Stimulated activated CD8-positive, alpha-beta memory T cell treated with anti-CD3 and anti-CD28 coated beads, Interleukin-12 subunit alpha, Interleukin-12 subunit beta, amount 100 ng/mL, for 4 hours (primary cell): ENCODE measurements at regions not wholly inside any gene's neighbourhood (a gene's known extent, or its start where the extent isn't known, plus 50 kb on each side); places are given as distances from the start of the nearest gene placed in this dataset.

Experiments
- DNase-seq: peaks from one replicate; pipeline ENCODE4 v3.0.0-alpha.2; 2020; ENCODE audit warnings: low read depth

DNA sequence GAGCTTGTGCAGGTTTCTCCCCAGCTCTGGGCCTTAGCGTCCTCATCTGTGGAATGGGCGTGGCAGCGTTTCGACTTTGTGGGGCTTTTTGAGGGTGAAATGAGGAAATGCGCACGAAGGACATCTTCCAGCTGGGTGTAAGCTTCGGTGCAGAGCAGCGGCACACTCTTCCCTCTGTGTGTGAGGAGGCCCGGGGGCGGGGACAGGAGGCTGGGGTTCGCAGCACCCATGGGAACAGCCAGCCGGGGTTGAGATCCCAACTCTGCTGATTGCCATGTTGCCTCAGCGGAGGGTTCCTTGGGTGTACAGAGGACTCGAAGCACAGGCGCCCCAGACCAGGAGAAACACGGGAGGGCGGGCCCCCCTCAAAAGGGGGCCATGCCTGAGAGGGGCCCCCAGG lies 265.6 kb downstream of the NSG2 start:
- DNase-seq: no peak

DNA sequence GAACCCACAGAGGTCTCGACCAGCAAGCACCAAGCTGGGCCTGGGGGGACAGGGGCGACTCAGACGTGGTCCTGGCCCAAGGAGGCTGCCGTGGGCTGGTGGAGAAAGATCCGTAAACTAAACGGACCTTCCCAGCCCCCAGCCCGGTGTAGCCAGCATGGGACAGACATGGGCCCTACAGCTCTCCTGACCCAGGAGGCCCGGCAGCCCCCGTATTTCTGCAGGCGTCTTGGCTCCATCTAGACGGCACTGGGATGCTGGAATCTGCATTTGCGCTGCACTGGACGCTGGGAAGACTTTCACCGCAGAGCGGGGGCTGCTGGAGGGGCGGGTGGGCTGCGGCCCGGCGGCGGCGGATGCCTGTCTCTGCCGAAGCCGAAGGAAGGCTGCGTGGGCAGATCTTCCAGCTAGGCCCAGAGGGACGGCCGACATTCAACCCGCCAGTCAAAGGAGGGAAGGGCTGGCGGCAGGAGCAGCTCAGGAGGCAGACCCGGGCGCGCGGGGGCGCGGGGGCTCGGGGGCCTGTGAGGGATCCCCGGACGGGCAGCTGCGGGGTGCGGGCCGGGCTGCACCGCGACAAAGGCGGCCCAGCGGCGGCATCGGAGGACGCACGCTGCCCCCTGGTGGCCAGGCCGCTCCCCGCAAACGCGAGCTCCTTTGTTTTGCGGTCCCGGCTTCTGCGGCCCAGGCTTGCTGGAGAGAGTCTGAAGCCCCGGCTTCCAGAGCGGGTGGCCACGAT lies 266.2 kb downstream of the NSG2 start:
- DNase-seq: peak; percentile 11

DNA sequence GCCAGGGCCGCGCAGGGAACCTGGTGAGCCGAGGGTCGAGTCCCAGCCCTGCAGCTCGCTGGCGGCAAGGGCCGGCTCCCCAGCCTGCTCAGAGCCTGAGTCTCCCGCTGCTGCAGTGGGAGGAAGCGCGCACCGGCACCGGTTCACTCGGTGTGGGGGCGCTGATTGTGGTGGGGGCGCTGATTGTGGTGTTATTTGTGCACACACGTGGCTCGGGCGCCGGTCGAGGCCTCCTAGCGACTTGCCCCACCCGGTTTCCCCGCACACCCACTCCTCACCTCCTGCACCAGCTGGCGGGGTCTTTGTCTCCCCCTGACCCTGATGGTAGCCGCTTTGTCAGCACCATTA lies 266.7 kb downstream of the NSG2 start:
- no peak for DNase-seq

DNA sequence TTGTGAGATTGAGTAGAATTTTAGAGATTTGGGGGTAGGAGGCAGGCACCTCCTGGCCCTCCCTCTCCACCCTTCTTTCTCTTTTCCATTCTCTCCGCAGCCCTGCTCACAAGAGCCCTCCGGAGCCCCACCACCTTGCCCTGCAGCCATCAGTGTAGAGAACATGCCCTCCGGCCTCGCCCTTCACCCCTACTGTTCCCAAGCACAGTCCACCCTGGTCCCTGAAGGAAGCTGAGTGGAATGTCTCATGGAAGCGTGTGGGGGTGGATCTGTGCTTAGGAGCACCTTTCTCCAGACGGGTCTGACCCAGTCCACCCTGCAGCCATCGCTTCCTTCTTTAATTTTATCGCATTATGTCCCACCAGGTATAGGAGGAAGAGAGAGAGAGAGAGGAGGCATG lies 267.1 kb downstream of the NSG2 start:
- DNase-seq: no peak

DNA sequence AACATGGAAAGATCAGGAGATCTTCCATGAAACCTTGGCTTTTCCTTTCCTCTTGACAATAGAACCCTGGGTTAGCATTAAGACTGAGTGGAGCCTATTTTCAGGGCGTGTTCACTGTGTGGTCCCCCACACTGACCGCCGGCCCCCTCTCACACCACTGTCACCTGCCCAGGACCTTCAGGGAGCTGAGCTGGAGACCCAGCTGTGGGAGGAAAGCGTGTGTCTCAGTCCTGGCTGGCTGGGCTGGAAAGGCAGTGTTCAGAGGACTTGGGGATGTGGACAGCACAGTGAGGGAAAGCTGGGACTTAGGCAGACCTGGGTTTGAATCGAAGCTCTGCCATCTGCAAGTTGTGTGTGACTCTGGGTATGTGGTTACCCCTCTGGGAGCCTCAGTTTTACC lies 268.1 kb downstream of the NSG2 start:
- no peak for DNase-seq

DNA sequence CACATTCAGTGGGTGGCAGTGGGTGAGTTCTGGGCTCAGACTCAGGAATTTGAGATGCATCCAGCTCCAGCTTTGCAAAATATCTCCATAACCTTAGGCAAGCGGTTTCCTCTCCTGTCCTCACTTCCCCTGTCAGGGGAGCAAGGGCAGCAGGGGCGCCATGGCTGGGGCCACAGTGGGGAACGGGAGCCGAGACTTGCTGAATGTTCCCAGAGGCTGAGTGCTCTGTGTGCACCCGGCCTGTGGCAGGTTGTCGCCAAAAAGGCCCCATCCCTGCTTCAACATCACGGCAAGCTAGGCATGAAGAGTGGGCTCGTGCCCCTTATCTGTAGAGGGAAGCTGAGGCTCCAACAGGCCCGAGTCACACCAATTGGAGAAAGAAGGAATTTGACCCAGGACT lies 268.8 kb downstream of the NSG2 start:
- no peak for DNase-seq

DNA sequence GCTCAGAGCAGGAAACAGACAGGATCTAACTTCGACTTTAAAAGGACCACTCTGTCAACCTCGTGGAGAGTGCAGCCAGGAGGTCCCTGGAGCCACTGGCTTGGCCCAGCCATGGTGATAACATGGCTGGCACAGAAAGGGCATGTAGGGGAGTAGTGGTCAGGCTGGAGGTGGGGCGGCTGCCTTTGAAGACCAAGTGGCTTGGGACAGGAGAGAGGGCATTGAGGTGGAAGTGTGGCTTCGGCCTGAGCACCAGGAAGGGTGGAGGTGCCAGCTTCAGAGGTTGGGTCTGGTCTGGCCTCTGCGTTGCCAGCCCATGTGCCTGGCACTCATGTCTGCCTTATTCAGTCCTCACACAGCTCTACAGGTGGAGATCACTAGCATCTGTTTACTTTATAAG lies 270.0 kb downstream of the NSG2 start:
- no peak for DNase-seq

DNA sequence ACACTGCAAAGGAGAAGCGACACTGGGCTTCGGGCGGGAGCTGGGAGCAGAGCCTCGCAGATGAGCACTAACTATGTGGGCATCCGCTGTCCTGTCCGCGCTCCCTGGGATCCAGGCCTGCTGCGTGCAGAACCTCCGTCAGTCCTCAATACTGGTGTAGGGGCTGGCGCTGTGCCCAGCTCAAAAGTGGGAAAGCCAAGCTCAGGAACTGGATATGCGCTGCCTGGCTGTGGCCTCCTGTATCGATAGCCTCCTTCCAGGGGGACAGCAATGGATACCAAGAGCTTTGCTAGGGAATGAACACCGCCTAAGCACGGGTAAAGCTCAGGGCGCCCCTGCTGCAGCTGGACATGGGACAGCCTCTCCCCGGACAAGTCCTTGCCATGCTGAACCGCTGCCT lies 270.4 kb downstream of the NSG2 start:
- no peak for DNase-seq

DNA sequence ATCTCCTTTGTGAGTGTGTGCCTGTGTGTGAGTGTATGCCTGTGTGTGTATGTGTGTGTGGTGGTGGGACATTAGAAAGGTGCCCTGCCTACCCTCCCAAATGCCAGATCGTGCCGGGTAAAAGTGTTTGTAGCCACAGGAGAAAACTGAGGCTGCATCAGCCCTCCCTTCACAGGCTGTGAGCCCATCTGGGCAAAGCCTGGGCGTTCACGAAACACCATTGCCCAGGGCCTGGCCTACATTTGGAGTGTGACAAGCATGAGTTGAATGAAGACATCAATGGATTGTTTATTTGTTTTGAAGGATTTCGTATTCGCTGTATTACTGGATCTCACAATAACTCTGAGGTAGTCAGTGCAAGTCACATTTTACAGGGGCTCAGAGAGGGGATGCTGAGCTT lies 270.8 kb downstream of the NSG2 start:
- DNase-seq: no peak

DNA sequence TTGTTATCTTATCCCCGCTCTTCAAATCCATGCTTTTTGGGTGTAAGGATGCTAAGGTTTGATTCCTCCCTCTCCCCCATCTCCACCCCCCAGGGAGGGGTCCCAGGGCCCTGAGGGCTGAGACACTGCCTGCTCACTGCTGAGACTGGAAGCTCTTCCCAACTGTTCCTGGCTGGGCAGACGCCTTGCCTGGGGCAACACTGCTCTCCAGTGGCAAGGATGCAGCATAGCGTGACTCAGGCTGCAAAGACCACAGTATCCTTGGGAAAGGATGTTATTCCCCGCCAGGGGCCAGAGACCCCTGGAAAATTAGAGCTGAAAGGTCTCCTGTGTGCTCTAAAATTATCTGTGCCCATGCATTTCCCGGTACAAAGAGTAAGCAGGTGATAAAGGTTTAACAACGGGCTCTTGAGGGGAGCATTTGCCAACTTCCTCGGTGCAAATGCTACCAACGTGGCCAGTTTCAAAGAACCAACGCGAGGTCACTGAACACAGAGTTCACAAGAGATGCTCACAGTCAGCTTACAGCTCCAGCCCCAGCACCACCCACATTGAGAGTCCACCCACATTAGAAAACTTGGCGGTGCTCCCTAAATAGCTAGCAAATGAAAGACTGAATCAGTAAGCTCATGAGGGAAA lies 271.9 kb downstream of the NSG2 start:
- no peak for DNase-seq

DNA sequence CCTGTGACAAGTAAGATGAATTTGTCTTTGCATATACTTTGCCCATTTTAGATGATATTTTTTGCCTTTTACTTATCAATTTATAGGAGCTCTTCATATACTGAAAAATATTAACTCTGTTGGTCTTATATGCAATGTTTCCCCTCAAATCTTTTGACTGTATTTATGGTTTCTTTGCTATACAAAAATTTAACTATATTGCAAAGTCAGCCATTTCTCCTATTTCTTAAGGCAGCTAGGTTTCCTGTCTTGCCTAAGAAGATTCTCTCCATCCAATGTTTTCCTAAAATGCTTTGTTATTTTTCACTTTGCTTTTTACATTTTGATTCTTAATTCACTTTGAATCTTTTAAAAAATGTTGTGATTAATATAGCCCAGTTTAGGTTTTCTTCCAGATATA lies 273.1 kb downstream of the NSG2 start:
- DNase-seq: no peak

DNA sequence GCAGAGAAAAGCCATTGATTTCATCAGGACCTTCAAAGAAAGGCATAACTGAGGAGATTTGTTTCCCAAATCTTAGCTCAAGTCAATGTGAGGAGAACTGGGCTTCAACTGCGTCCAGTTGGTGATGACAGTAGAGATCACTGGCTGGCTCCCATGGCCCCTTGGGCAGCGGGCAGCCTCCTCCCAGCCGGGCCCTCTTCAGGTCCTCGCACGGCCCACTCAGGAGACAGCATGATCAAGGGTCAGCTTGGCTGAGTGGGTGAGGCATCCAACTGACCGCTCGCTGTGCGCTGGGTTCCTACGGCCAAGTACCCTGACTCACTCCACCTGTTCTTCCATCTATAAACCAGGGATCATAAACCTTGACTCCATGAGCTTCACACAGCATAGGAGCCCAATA lies 274.0 kb downstream of the NSG2 start:
- DNase-seq: no peak

DNA sequence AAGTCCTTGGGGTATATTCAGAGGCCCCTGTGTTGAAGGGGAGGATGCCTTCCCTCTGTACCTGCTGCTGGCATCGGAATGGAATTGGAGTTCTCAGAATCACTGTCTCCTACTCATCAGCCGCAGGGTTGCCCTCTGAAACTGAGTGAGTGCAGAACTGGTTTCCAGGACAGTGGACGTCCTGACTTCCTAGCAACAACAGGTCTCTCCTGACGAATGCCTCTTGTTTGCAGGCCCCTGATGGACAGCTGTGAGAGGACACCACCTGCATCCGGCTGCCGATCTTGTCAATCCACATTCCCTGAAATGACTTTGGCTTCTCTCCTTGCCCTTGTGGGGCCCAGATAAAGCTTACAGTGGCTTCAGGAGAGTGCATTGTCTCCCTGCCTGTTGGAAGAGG lies 274.5 kb downstream of the NSG2 start:
- no peak for DNase-seq

DNA sequence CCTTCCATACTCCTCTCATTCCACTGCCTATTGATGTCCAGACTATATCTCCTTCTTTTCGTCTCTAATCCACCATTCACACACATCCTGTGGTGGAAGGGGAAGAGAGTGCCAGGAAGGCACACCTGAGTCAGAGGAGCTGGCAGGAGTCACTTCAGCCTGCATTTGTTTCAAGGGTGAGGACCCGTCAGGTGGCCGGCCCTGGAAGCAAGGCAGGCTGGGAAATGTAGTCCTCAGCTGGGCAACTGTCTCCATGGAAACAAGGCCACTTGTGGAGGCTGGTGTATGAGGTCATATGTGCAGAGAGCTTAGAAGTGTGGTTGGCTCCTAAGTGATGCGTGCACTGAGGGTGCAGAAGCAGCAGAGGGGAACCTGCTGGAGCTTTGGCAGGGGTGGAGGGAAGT lies 278.4 kb downstream of the NSG2 start:
- no peak for DNase-seq

DNA sequence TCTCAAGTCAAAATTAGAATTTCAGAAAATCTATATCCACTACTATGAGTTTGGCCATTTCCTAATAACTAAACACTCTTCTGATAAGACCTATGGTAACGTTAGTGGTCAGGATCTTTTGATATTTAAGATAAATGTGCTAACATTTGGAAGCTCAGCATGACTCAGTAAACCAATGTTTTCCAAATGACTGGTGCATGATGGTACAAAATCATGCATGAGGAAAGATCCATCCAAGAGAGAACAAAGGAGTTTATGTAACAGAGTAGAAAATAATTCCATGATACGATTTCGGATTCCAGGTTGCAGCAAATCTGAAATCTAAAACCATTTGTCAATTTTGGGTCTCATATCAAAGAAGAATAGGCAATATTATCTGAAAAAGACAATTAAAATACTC lies 279.2 kb downstream of the NSG2 start:
- DNase-seq: no peak

DNA sequence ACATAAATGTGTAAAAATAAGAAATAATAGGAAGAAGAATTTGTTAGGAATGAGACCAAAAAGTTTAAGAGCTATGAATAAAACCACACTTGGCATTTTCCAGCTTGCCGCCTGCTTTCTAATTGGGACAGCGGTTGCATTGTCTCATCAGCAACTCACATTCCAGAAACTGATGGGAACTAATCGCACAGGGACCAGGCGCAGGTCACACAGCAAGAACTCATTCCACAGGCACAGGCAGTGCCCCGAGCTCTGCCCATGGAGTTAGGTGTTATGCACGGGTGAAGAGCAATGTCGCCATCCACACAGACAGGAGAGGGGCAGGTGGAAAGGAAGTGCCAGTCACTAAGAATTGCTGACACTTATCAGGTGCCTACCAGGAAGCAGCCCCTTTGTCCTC lies 279.9 kb downstream of the NSG2 start:
- DNase-seq: no peak

DNA sequence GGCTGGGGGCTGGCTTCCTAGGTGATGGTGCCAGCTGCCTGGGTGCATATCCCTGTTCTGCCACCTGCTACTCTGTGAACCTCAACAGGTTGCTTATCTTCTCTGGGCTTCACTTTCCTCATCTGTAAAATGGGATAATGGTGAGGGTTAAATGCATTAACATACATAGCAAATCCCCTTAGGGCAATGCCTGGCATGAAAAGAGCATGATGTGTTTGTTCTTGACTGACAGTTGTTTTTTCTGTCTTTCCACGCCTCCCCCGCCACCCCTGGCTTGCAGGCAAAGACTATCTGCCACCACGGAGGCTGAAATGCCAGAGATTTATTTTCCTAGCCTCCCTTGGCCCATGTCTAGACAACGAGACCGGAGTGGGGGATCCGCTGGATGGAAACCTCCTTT lies 280.5 kb downstream of the NSG2 start:
- no peak for DNase-seq

DNA sequence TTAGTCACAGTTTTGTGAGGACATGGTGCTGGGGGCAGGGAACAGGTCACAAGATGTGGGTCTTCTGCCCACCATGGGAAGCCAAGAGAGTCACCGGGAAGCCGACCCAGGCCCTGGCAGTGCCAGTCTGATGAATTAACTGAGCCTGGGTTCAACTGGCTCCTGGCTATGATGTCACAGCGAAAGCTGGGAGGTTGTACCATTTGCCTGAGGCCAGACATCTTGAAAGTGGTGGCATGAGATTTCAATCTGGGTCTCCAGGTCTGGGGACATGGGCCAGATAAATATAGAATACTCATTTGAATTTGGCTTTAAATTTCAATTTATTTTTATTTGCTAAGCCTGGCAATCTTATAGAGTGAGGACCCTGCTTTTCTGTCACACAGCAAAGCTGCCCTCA lies 280.9 kb downstream of the NSG2 start:
- no peak for DNase-seq

DNA sequence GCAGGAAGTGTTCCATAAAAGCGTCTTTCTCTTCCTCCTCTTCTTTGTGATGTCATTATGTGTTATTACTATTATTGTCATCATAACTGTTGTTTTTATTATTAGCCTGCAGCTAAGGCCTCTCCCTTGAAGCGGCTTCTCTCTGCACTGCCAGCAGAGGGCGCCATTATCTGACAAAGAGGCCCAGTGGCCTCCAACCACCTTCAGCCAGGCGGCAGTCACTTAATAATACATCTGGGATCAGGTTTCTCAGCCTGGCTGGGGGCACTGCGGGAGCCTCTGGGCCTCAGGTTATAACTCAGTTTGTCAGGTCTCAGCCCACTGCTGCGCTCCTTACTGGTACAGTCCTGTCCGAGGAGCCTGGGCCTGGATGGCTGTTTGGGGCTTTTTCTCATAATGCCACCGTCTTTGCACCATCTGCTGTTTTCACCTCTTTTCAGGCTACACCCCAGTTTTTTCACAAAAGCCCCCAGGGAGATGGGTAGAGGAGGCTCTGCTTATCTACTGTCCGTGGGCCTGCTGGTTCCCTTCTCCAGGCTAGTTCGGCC lies 281.9 kb downstream of the NSG2 start:
- no peak for DNase-seq

DNA sequence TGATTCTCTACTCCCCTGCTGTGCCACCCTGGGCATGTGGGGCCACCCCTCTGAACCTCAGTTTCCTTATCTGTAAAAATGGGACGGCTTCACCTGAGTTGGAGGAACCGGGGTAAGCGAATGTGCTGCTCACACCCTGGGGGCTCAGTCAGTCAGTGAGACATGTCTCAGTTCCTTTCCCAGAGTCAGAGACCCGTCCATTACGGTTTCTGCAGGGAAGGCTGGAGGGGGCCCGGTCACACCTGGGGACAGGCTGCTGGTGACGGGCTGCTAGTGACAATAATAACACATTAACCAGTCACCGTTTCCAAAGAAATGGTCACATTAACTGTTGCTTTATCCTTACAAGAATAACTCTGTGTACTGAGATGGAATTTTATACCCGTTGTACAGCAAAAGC lies 282.4 kb downstream of the NSG2 start:
- DNase-seq: no peak

DNA sequence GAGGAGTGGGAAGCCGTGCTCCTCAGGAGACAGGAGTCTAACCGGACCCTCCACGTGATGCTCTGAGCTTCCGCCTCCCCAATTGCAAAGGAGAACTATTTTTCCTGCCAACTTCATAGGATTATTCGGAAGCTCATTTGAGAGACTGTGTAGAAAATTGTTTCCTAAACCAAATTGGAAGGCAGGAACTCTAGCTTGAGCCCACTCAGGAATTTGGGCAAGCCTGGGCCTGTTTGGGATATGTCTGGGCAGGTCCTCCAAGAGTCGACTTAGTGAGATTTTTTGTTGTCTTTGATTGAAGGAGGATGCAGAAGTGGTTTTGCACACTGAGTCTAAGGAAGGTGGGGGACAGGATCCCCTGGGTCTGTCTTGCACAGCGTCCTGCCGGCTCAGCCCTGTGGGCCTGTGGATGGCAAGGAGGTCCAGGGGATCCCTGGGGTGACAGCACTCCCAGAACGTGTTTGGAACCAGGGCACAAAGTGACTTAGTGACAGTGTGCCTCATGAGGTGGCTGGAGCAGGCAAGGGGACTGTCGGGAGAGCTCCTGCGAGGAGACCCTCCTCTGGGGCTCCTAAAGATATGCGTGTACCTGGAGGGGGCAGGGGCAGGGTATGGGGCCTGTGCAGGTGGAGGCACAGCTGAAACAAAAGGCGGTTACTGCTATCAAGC lies 283.3 kb downstream of the NSG2 start:
- no peak for DNase-seq

DNA sequence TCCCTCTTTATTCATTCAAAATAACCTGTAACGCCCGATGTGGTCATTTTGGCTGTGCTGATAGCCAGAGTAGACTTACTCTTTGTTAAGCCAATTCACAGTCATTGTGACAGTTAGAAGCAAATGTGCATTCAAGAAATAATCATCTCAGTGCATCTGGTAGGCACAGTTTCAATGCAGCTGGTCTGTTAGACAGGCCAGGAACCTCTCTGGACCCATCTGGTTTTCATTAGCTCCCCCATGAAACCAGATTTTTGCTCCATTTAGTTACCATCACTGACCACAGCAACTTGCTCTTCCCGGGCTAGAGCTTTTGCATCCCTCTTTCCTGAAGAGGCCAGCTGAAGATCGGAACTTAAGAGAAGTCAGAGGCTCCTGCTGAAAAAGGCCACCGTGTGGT lies 284.2 kb downstream of the NSG2 start:
- DNase-seq: no peak

DNA sequence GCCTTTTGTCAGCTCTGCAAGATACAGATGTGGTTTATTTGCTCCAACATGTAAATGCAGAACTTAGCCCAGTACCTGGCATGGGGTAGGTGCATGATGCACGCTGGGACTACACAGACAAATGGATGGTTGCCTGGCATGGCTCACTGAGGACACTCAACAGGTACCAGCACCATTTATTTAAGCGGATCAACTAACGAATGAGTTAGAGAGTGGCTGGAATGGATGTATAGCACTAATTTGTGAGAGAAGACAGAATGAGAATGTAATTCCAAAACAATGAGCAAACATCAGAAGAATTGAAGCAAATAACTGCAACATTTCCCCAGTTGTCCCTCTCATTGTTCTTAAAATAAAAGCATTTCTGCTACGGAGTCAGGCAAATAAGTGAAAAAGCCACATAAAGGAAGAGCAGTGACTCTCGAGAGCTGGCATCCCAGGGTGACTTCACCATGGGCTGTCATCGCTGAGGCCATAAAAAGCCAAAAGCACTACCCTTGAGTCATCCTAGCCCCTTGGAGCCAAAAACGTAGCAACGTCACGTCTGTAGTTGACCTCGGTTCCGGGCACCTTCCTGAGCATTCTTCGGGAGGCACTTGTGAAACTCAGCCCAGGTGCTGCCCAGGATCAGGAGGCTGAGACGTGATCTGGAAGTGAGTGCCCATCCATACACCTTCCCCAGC lies 290.3 kb downstream of the NSG2 start:
- no peak for DNase-seq
